G401 (cell line): ENCODE measurements at regions not wholly inside any gene's neighbourhood (a gene's known extent, or its start where the extent isn't known, plus 50 kb on each side); places are given as distances from the start of the nearest gene placed in this dataset.
"Not testable (repeated sequence)": the region's sequence is repeated elsewhere in the genome, so short reads cannot be mapped to it uniquely, and the experiment has no call there.

Source experiments
- DNase-seq: peaks from one replicate; pipeline ENCODE4 v3.0.0-alpha.2; 2015; ENCODE audit warnings: low spot score
- in situ Hi-C: cut with HindIII; loops from 2 replicates; pipeline ENCODE4 v1.10.0; 2016; ENCODE audit warnings: low sequenced_read_pairs, mixed read lengths

- DNase-seq, in situ Hi-C loops: not testable (repeated sequence)
Measured at GRCh38 chr16:76880523-76880922, 310.5 kb upstream of the MON1B start.

GRCh38 chr16:76882105-76882504 is 308.9 kb upstream of the MON1B start:
- in situ Hi-C loops: no loop called here
- DNase-seq: no peak

- in situ Hi-C loops: no loop called here
- no peak for DNase-seq
Measured at GRCh38 chr16:76883076-76883475, 307.9 kb upstream of the MON1B start.

- in situ Hi-C loops: no loop called here
- no peak for DNase-seq
Measured at GRCh38 chr16:76885776-76886537, 305.0 kb upstream of the MON1B start.

GRCh38 chr16:76897816-76898215 is 293.2 kb upstream of the MON1B start:
- in situ Hi-C loops: no loop called here
- no peak for DNase-seq

GRCh38 chr16:76899767-76900166 is 291.2 kb upstream of the MON1B start:
- in situ Hi-C loops: no loop called here
- no peak for DNase-seq

GRCh38 chr16:76900285-76901263 is 290.4 kb upstream of the MON1B start:
- no peak for DNase-seq
- in situ Hi-C loops: no loop called here

GRCh38 chr16:76906552-76906951 is 284.4 kb upstream of the MON1B start:
- in situ Hi-C loops: no loop called here

GRCh38 chr16:76910931-76911330 is 280.1 kb upstream of the MON1B start:
- in situ Hi-C loops: no loop called here
- DNase-seq: no peak

More at GRCh38 chr16:76906552-76906951, 284.4 kb upstream of the MON1B start:
- DNase-seq: no peak

GRCh38 chr16:76913046-76913445 is 277.9 kb upstream of the MON1B start:
- DNase-seq: no peak
- in situ Hi-C loops: no loop called here

- in situ Hi-C loops: no loop called here
- no peak for DNase-seq
Measured at GRCh38 chr16:76926042-76926441, 264.9 kb upstream of the MON1B start.

GRCh38 chr16:76926595-76926994 is 264.4 kb upstream of the MON1B start:
- in situ Hi-C loops: no loop called here

GRCh38 chr16:76931186-76931585 is 259.8 kb upstream of the MON1B start:
- in situ Hi-C loops: no loop called here

More at GRCh38 chr16:76926595-76926994, 264.4 kb upstream of the MON1B start:
- no peak for DNase-seq

GRCh38 chr16:76932541-76933211 is 258.3 kb upstream of the MON1B start:
- in situ Hi-C loops: no loop called here
- no peak for DNase-seq

More at GRCh38 chr16:76931186-76931585, 259.8 kb upstream of the MON1B start:
- no peak for DNase-seq

GRCh38 chr16:76940251-76940650 is 250.7 kb upstream of the MON1B start:
- DNase-seq: no peak
- in situ Hi-C loops: no loop called here

- in situ Hi-C loops: no loop called here
- no peak for DNase-seq
Measured at GRCh38 chr16:76941113-76941512, 249.9 kb upstream of the MON1B start.

GRCh38 chr16:76942089-76942488 is 248.9 kb upstream of the MON1B start:
- no peak for DNase-seq
- in situ Hi-C loops: no loop called here

GRCh38 chr16:76943921-76944320 is 247.1 kb upstream of the MON1B start:
- no peak for DNase-seq
- in situ Hi-C loops: no loop called here

GRCh38 chr16:76946879-76947278 is 244.1 kb upstream of the MON1B start:
- DNase-seq: no peak
- in situ Hi-C loops: no loop called here

- in situ Hi-C loops: no loop called here
- no peak for DNase-seq
Measured at GRCh38 chr16:76947749-76948148, 243.2 kb upstream of the MON1B start.
